Spleen (tissue), 7 donors: ENCODE measurements at regions not wholly inside any gene's neighbourhood (a gene's known extent, or its start where the extent isn't known, plus 50 kb on each side); places are given as distances from the start of the nearest gene placed in this dataset.

Experiments used
- POLR2A ChIP-seq, 3 donors: fragments of 450-650 bp; IDR thresholded peaks; one replicate each; pipeline ENCODE4 v1.5.1; 2017; ENCODE audit warnings: antibody characterized with exemption in 3 of 3, mild to moderate bottlenecking in 1 of 3
- POLR2AphosphoS5 ChIP-seq, 3 donors: sonication (generic); formaldehyde crosslinking; IDR thresholded peaks; one replicate each; pipeline ENCODE4 v1.5.1; 2017; ENCODE audit warnings: antibody characterized with exemption in 3 of 3
- TF ChIP-seq, protein P1 (sequence below), 11 experiments: fragments of 200-600 bp in 7 of 11; fragments of 450-650 bp in 4 of 11; sonication (generic) in 4 of 11; IDR thresholded peaks in 8 of 11; conservative IDR thresholded peaks in 3 of 11; 1 replicate in 7 of 11; 2 replicates in 4 of 11; pipeline versions ENCODE4 v1.4.0 to v1.8.0; 2016 to 2021; ENCODE audit warnings: antibody characterized with exemption in 11 of 11, inconsistent platforms in 4 of 11, mild to moderate bottlenecking in 1 of 11
- donor health status: DM: no; HTN: no; CAD: no; lungs with moderate emphysema.
- donor health status: DM: no; HTN: no; CAD: no.
- donor health status: DM: no; HTN: no; CAD: no.

DNA sequence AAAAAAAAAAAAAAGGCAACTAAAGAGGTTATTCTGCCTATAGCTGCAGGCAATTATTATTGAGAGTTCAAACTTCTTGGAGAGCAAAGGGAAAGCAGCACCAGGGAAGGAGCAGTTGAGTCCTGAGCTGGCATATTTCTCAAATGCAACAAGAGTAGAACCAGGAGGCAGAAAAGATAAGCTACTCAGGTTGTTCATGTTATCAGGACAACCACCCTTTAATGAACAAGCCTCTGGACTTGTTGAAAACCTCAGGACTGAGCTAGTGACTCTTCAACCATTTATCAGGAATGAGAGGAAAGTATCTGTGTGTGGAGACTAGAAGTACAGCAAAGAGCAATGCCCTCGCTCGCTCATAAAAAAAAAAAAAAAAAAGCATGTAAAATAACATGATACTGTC, 183.0 kb downstream of the KCTD12 start:
- TF ChIP-seq, protein P1, sequence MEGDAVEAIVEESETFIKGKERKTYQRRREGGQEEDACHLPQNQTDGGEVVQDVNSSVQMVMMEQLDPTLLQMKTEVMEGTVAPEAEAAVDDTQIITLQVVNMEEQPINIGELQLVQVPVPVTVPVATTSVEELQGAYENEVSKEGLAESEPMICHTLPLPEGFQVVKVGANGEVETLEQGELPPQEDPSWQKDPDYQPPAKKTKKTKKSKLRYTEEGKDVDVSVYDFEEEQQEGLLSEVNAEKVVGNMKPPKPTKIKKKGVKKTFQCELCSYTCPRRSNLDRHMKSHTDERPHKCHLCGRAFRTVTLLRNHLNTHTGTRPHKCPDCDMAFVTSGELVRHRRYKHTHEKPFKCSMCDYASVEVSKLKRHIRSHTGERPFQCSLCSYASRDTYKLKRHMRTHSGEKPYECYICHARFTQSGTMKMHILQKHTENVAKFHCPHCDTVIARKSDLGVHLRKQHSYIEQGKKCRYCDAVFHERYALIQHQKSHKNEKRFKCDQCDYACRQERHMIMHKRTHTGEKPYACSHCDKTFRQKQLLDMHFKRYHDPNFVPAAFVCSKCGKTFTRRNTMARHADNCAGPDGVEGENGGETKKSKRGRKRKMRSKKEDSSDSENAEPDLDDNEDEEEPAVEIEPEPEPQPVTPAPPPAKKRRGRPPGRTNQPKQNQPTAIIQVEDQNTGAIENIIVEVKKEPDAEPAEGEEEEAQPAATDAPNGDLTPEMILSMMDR (IDR thresholded peaks at IDR 0.05 in 8 of 11, conservative IDR thresholded peaks at IDR 0.05 in 3 of 11): no peak
- no peak for TF ChIP-seq POLR2A (IDR thresholded peaks at IDR 0.05)
- no peak for TF ChIP-seq POLR2AphosphoS5 (IDR thresholded peaks at IDR 0.05)
